Inflammatory macrophage (primary cell): ENCODE measurements at regions not wholly inside any gene's neighbourhood (a gene's known extent, or its start where the extent isn't known, plus 50 kb on each side); places are given as distances from the start of the nearest gene placed in this dataset.
"Not testable (repeated sequence)": the region's sequence is repeated elsewhere in the genome, so short reads cannot be mapped to it uniquely, and the experiment has no call there.

Experiments
- DNase-seq, 2 donors: peaks; one replicate each; pipeline ENCODE4 v3.0.0-alpha.2; 2020 to 2022

- DNase-seq = not testable (repeated sequence)
Observed at GRCh38 chr15:84094720-84095119, 140.9 kb upstream of the GOLGA6L4 start.

GRCh38 chr15:84097053-84097452 is 138.5 kb upstream of the GOLGA6L4 start:
- not testable (repeated sequence) for DNase-seq

- DNase-seq = no peak
Observed at GRCh38 chr15:84098604-84099003, 137.0 kb upstream of the GOLGA6L4 start.

- DNase-seq = peak; percentile 84
Observed at GRCh38 chr15:84099181-84099580, 136.4 kb upstream of the GOLGA6L4 start.

GRCh38 chr15:84103345-84103744 is 132.2 kb upstream of the GOLGA6L4 start:
- DNase-seq = no peak

GRCh38 chr15:84104853-84105252 is 130.7 kb upstream of the GOLGA6L4 start:
- no peak for DNase-seq

GRCh38 chr15:84108728-84109127 is 126.8 kb upstream of the GOLGA6L4 start:
- DNase-seq = no peak

- no peak for DNase-seq
Observed at GRCh38 chr15:84111575-84111974, 124.0 kb upstream of the GOLGA6L4 start.

- no peak for DNase-seq
Observed at GRCh38 chr15:84112025-84112424, 123.5 kb upstream of the GOLGA6L4 start.

- no peak for DNase-seq
Observed at GRCh38 chr15:84113919-84114318, 121.7 kb upstream of the GOLGA6L4 start.

GRCh38 chr15:84114680-84115079 is 120.9 kb upstream of the GOLGA6L4 start:
- DNase-seq = not testable (repeated sequence)

- peak; percentile 6 to 21 for DNase-seq
Observed at GRCh38 chr15:84119351-84119750, 116.2 kb upstream of the GOLGA6L4 start.

- not testable (repeated sequence) for DNase-seq
Observed at GRCh38 chr15:84120903-84121302, 114.7 kb upstream of the GOLGA6L4 start.

- DNase-seq = not testable (repeated sequence)
Observed at GRCh38 chr15:84128706-84129105, 106.9 kb upstream of the GOLGA6L4 start.

- DNase-seq = not testable (repeated sequence)
Observed at GRCh38 chr15:84130098-84130831, 105.3 kb upstream of the GOLGA6L4 start.

- DNase-seq = peak in 1 of 2 donors; percentile 32
Observed at GRCh38 chr15:84135931-84136456, 99.6 kb upstream of the GOLGA6L4 start.

GRCh38 chr15:84142888-84143337 is 92.7 kb upstream of the GOLGA6L4 start:
- peak; percentile 84 to 88 for DNase-seq

- DNase-seq = no peak
Observed at GRCh38 chr15:84143753-84144314, 91.7 kb upstream of the GOLGA6L4 start.

- DNase-seq = not testable (repeated sequence)
Observed at GRCh38 chr15:84144946-84145345, 90.6 kb upstream of the GOLGA6L4 start.

GRCh38 chr15:84146299-84146698 is 89.3 kb upstream of the GOLGA6L4 start:
- not testable (repeated sequence) for DNase-seq

- not testable (repeated sequence) for DNase-seq
Observed at GRCh38 chr15:84147307-84147706, 88.3 kb upstream of the GOLGA6L4 start.

- DNase-seq = no peak
Observed at GRCh38 chr15:84151205-84151931, 84.2 kb upstream of the GOLGA6L4 start.

- DNase-seq = not testable (repeated sequence)
Observed at GRCh38 chr15:84152381-84152979, 83.1 kb upstream of the GOLGA6L4 start.
